AG20443 (cell line): ENCODE measurements at regions not wholly inside any gene's neighbourhood (a gene's known extent, or its start where the extent isn't known, plus 50 kb on each side); places are given as distances from the start of the nearest gene placed in this dataset.
"Not testable (repeated sequence)": the region's sequence is repeated elsewhere in the genome, so short reads cannot be mapped to it uniquely, and the experiment has no call there.

Source experiments
- DNase-seq: peaks from one replicate; pipeline ENCODE4 v3.0.0; 2012; ENCODE audit warnings: low spot score, mixed read lengths

GRCh38 chr9:97248252-97248651, 59.2 kb upstream of the CCDC180 start:
- DNase-seq, result not testable (repeated sequence)

DNA sequence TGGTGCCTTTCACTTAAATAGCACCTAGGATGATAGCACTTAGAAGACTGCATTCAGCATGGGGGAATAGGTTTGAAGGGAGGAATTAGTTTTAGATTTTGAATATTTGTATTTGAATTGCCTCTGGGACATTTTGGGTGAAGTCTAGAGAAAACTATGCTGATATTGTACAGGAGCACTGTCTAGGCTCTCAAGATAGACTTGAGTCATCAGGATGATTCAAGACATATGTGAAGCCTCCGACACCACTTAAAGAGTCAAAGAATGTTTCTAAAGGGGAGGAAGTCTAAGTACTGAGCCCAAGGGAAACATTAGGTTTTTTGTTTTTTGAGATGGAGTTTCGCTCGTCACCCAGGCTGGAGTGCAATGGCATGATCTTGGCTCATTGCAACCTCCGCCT, 63.9 kb upstream of the CCDC180 start:
- no peak for DNase-seq

DNA sequence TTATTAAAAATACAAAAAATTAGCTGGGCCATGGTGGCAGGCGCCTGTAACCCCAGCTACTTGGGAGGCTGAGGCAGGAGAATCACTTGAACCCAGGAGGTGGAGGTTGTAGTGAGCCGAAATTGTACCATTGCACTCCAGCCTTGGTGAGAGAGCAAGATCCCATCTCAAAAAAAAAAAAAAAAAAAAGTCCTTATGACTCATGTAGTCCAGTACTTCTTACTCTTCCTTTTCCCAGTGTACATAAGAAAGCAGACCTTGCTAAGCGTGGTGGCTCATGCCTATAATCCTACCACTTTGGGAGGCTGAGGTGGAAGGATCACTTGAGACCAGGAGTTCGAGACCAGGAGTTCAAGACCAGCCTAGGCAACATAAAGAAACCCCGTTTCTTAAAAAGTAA, 66.0 kb upstream of the CCDC180 start:
- DNase-seq, result not testable (repeated sequence)

GRCh38 chr9:97237951-97238889, 69.2 kb upstream of the CCDC180 start:
- peak; percentile 92 for DNase-seq

DNA sequence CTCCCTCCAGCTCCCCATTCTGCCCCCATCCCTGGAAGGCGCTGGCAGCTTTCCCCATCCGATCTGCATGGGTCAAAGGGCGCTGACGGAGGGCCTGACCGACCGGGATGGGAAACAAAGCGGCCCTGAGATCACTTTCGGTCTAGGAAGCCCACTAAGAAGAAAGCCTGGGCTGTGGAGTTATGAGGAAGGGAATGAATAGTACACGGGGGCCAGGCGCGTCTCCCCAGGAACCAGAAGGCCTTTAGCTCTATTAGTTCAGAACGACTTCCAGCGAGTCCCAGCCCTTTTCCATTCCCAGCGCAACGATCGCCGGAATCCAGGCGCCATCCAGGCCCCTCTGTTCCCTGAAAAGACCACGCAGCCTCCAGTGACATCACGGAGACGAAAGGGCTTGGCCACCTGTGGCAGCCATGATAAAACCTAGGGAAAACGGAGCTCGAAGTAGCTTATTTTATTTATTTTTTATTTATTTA, 70.1 kb upstream of the CCDC180 start:
- DNase-seq, result no peak

GRCh38 chr9:97233009-97233400, 74.5 kb upstream of the CCDC180 start:
- not testable (repeated sequence) for DNase-seq

DNA sequence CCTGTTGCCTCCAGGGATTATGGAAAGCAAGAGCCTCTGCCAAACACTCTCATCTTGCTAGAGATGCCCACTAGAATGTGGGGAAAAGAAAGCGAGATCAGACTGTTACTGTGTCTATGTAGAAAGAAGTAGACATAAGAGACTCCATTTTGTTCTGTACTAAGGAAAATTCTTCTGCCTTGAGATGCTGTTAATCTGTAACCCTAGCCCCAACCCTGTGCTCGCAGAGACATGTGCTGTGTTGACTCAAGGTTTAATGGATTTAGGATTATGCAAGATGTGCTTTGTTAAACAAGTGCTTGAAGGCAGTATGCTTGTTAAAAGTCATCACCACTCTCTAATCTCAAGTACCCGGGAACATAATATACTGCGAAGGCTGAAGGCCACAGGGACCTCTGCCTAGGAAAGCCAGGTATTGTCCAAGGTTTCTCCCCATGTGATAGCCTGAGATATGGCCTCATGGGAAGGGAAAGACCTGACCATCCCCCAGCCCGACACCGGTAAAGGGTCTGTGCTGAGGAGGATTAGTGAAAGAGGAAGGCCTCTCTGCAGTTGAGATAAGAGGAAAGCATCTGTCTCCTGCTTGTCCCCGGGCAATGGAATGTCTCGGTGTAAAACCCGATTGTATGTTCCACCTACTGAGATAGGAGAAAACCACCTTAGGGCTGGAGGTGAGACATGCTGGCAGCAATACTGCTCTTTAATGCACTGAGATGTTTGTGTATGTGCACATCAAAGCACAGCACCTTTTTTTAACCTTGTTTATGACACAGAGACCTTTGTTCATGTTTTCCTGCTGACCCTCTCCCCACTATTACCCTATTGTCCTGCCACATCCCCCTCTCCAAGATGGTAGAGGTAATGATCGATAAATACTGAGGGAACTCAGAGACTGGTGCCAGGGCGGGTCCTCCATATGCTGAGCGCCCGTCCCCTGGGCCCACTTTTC, 75.1 kb upstream of the CCDC180 start:
- not testable (repeated sequence) for DNase-seq

DNA sequence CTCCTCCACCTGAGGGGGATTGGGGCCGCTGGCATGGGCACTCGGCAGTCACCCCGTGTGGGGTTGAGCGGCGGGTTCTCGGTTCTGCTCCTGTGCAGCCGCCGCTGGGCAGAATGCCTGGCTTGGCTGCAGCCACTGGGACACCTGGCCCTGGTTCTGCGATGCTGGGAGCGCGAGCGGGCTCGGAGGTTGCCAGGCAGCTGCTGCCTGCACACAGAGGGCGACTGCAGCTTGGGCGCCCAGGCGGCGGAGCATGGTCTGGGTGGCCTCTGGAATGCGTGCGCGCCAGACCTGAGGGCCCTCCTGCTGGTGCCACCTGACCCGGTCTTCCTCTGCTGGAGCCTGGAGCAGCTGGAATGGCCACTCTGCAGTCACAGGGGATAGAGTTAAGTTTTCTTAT, 85.1 kb upstream of the CCDC180 start:
- DNase-seq, result not testable (repeated sequence)

GRCh38 chr9:97221478-97222355, 85.7 kb upstream of the CCDC180 start:
- peak; percentile 85 for DNase-seq

DNA sequence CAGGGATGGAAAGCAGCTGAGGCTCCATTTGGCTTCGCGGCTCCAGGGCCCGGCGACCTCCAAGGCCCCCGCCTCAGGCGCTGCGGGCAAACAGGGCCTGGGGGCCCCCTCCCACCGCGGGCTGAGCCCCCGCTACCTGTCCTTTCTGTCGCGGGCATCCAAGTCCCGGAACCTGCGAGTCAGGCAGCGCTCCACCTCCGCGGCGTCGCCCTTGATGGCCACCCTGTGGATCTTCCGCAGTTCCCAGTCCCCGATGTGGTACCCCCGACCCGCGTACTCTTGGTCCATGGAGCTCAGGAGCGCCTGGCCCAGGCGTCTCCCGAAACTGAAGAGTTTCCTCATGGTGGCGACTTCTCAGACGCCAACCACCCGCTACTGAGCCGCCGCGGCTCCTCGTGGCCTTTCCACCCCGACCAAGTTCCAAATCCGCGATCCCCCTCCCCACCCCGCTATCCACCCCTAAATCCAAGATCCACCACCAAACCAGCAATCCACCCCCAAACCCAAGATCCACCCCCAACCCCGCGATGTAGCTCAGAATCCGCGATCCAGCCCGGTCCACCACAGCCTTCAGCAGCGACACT, 86.5 kb upstream of the CCDC180 start:
- peak; percentile 9 for DNase-seq

DNA sequence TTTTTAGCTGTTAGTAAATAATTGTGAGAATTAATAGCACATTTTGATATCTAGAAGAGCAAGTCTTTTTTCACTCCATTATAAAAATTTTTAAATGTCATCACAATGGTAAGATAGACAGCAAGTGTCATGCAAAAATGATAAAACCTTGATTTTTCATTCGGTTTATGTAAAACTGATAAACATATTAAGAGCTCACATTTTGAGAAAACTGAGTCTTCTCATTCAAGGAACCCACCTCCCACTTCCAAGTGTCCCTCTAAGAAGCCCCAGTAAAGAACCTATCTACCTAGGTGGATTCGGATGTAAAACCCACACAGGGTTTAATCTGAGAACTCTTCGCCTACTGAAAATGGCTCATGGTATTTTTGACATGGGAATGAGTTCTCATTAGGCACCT, 87.1 kb upstream of the CCDC180 start:
- DNase-seq, result not testable (repeated sequence)

DNA sequence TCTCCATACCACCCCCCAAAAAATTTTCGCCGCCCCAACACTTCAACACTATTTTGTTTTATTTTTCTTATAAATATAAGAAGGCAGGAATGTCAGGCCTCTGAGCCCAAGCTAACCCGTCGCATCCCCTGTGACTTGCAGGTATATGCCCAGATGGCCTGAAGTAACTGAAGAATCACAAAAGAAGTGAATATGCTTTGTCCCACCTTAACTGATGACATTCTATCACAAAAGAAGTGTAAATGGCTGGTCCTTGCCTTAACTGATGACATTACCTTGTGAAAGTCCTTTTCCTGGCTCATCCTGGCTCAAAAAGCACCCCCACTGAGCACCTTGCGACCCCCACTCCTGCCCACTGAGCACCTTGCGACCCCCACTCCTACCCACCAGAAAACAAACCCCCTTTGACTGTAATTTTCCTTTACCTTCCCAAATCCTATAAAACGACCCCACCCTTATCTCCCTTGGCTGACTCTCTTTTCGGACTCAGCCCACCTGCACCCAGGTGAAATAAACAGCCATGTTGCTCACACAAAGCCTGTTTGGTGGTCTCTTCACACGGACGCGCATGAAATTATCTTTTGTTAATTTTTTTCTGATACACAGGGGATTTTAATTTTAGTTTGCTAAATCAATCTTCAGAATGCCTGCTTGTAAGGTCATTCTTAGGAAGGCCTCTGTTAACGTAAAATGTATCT, 87.9 kb upstream of the CCDC180 start:
- not testable (repeated sequence) for DNase-seq

DNA sequence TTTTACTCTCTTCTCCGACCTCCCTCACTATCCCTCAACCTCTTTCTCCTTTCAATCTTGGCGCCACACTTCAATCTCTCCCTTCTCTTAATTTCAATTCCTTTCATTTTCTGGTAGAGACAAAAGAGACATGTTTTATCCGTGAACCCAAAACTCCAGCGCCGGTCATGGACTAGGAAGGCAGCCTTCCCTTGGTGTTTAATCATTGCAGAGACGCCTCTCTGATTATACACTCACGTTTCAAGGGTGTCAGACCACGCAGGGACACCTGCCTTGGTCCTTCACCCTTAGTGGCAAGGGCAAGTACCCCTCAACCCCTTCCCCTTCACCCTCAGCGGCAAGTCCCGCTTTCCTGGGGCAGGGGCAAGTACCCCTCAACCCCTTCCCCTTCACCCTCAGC, 92.3 kb upstream of the CCDC180 start:
- DNase-seq, result not testable (repeated sequence)

- not testable (repeated sequence) for DNase-seq
Observed at GRCh38 chr9:97214556-97214955, 92.9 kb upstream of the CCDC180 start.

DNA sequence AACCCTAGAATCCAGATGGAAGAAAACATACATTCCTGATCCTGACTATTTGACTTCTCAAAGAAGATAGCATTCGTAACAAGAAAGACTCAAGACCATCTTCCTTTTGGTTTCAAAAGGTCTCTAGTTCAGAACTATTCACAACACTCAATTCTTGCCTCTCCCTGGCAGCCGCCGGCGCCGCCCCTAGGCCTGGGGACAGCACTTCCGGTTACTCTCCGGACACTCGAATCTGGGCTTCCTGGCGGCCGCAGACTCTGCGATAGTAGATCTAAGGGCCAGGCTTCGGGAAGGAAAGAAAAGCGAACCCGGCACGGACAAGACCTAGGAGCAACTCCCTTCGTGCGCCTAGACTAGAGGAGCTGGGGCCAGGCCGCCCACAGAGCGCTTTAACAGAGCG, 107.8 kb upstream of the CCDC180 start:
- DNase-seq, result not testable (repeated sequence)

GRCh38 chr9:97193767-97194166, 113.7 kb upstream of the CCDC180 start:
- DNase-seq, result not testable (repeated sequence)

GRCh38 chr9:97188545-97188944, 118.9 kb upstream of the CCDC180 start:
- no peak for DNase-seq

DNA sequence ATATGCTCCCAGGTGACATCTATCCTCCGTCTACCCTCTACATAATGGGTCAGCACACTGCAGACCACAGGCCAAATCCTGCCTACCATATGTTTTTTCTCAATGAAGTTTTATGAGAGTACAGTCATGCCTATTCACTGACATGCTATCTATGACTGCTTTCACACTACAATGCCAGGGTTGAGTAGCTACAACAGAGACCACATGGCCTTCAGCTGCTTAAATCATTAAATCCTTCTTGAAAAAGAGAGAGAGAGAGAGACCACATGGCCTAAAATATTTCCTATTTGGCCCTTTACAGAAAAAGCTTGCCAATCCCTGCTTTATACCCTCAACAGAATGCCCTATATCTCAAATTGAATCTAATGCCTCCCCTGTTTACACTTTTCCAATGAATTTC, 119.8 kb upstream of the CCDC180 start:
- not testable (repeated sequence) for DNase-seq

DNA sequence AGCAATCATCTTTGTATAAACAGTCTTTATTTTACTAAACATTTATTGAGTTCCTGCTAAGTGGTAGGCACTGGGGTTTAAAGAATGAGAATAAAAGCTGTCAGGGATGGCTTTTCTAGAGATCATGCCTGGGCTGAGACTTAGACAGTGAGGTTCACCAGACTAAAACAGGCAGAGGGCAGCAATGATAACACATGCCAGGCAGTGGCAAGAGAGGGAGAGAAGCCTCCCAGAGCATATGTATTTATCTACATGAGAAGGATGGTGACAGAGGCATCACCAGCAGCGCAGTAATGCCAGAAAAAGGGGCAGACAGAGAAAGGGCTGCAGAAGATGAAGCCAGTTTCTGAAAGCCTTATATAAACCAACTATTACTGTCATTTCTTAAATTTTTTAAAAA, 121.0 kb upstream of the CCDC180 start:
- no peak for DNase-seq

GRCh38 chr9:97182532-97182931, 124.9 kb upstream of the CCDC180 start:
- not testable (repeated sequence) for DNase-seq
